ENCODE measurements at regions not wholly inside any gene's neighbourhood (a gene's known extent, or its start where the extent isn't known, plus 50 kb on each side); places are given as distances from the start of the nearest gene placed in this dataset.
"Not testable (repeated sequence)": the region's sequence is repeated elsewhere in the genome, so short reads cannot be mapped to it uniquely, and the experiment has no call there.

- FAIRE-seq, result no peak
Measured at GRCh38 chr1:10942542-10942912, 69.9 kb upstream of the TARDBP start.

- no peak for FAIRE-seq
Measured at GRCh38 chr1:10943041-10943440, 69.4 kb upstream of the TARDBP start.

GRCh38 chr1:10943991-10944730 lies 68.3 kb upstream of the TARDBP start:
- no peak for FAIRE-seq

- no peak for FAIRE-seq
Measured at GRCh38 chr1:10945991-10946509, 66.4 kb upstream of the TARDBP start.

- FAIRE-seq, result no peak
Measured at GRCh38 chr1:10947181-10947580, 65.3 kb upstream of the TARDBP start.

GRCh38 chr1:10947691-10948462 lies 64.6 kb upstream of the TARDBP start:
- FAIRE-seq, result no peak

- no peak for FAIRE-seq
Measured at GRCh38 chr1:10948463-10948775, 64.0 kb upstream of the TARDBP start.

GRCh38 chr1:10950316-10951172 lies 61.9 kb upstream of the TARDBP start:
- FAIRE-seq, result no peak

- not testable (repeated sequence) for FAIRE-seq
Measured at GRCh38 chr1:10951298-10951697, 61.2 kb upstream of the TARDBP start.

GRCh38 chr1:10951961-10952360 lies 60.5 kb upstream of the TARDBP start:
- no peak for FAIRE-seq

- no peak for FAIRE-seq
Measured at GRCh38 chr1:10953505-10954193, 58.8 kb upstream of the TARDBP start.

GRCh38 chr1:10957133-10957532 lies 55.3 kb upstream of the TARDBP start:
- FAIRE-seq, result no peak

GRCh38 chr1:10958614-10959013 lies 53.8 kb upstream of the TARDBP start:
- FAIRE-seq, result no peak

- FAIRE-seq, result no peak
Measured at GRCh38 chr1:10960411-10961299, 51.8 kb upstream of the TARDBP start.

- no peak for FAIRE-seq
Measured at GRCh38 chr1:10961300-10961833, 51.1 kb upstream of the TARDBP start.

GRCh38 chr1:10962483-10962882 lies 50.0 kb upstream of the TARDBP start:
- no peak for FAIRE-seq
